ENCODE measurements at regions not wholly inside any gene's neighbourhood (a gene's known extent, or its start where the extent isn't known, plus 50 kb on each side); places are given as distances from the start of the nearest gene placed in this dataset.

- Histone ChIP-seq H3K4me1 (ENCODE audit: insufficient read depth, low read length, poor library complexity, severe bottlenecking) (no peaks in the 10 kb centered on the region), H3K9me2 (replicated peaks; ENCODE audit: low read depth, low read length) (no peaks in the 10 kb centered on the region), H3K9ac (ENCODE audit: low read depth, low read length, poor library complexity, severe bottlenecking) (no peak overlapping the region), H3K27me3 (ENCODE audit: insufficient read depth, low read length, poor library complexity, severe bottlenecking) (no peaks in the 10 kb centered on the region), H3K4me3 (ENCODE audit: low read length, poor library complexity, severe bottlenecking) (no peak overlapping the region), H3F3A (ENCODE audit: low read depth) (no peaks in the 10 kb centered on the region), H3K4me2 (ENCODE audit: low read depth, low read length, poor library complexity, severe bottlenecking) (no peak overlapping the region), H4K20me1 (ENCODE audit: insufficient read depth, low read length, poor library complexity, severe bottlenecking) (no peaks in the 10 kb centered on the region), H3K79me2 (ENCODE audit: insufficient read depth, low read length) (no peaks in the 10 kb centered on the region), H3K36me3 (ENCODE audit: insufficient read depth, low read length) (no peaks in the 10 kb centered on the region), H3K9me3 (ENCODE audit: insufficient read depth, low read depth, low read length) (no peaks in the 10 kb centered on the region), H2AFZ (ENCODE audit: low read length) (peak overlapping the region; percentile 34; the same call in 1 of the 2 replicates)
- no peak for TF ChIP-seq EZH2phosphoT487 (IDR thresholded peaks at IDR 0.05; ENCODE audit: borderline replicate concordance)
- no peak for TF ChIP-seq CTCF (conservative IDR thresholded peaks at IDR 0.05; ENCODE audit: low read length)
Observed at GRCh38 chr21:24278711-24279110, 1328.6 kb downstream of the MRPL39 start.

- H3K9me3 ChIP-seq (ENCODE audit: insufficient read depth, low read depth, low read length) = no peaks in the 10 kb centered on the region
- H3F3A ChIP-seq (ENCODE audit: low read depth) = no peaks in the 10 kb centered on the region
- H3K4me1 ChIP-seq (ENCODE audit: insufficient read depth, low read length, poor library complexity, severe bottlenecking) = peaks cover 13% of the 10 kb centered on the region
- no peaks in the 10 kb centered on the region for H3K27me3 ChIP-seq (ENCODE audit: insufficient read depth, low read length, poor library complexity, severe bottlenecking)
- H3K79me2 ChIP-seq (ENCODE audit: insufficient read depth, low read length) = no peaks in the 10 kb centered on the region
- H3K4me3 ChIP-seq (ENCODE audit: low read length, poor library complexity, severe bottlenecking) = no peak overlapping the region
- 0 out of 2 replicates have a peak overlapping the region, but pooled peaks have one; percentile 10 for H2AFZ ChIP-seq (ENCODE audit: low read length)
- H3K4me2 ChIP-seq (ENCODE audit: low read depth, low read length, poor library complexity, severe bottlenecking) = no peak overlapping the region
- H3K36me3 ChIP-seq (ENCODE audit: insufficient read depth, low read length) = no peaks in the 10 kb centered on the region
- H4K20me1 ChIP-seq (ENCODE audit: insufficient read depth, low read length, poor library complexity, severe bottlenecking) = no peaks in the 10 kb centered on the region
- H3K9ac ChIP-seq (ENCODE audit: low read depth, low read length, poor library complexity, severe bottlenecking) = no peak overlapping the region
- no peaks in the 10 kb centered on the region for H3K9me2 ChIP-seq (replicated peaks; ENCODE audit: low read depth, low read length)
- TF ChIP-seq EZH2phosphoT487 (IDR thresholded peaks at IDR 0.05; ENCODE audit: borderline replicate concordance) = no peak
- TF ChIP-seq CTCF (conservative IDR thresholded peaks at IDR 0.05; ENCODE audit: low read length) = no peak
Observed at GRCh38 chr21:24276204-24276603, 1331.1 kb downstream of the MRPL39 start.

GRCh38 chr21:24275616-24276015 is 1331.7 kb downstream of the MRPL39 start:
- Histone ChIP-seq H3K9me2 (replicated peaks; ENCODE audit: low read depth, low read length) (no peaks in the 10 kb centered on the region), H3K4me2 (ENCODE audit: low read depth, low read length, poor library complexity, severe bottlenecking) (no peak overlapping the region), H2AFZ (ENCODE audit: low read length) (no peak overlapping the region), H3K9me3 (ENCODE audit: insufficient read depth, low read depth, low read length) (no peaks in the 10 kb centered on the region), H3K36me3 (ENCODE audit: insufficient read depth, low read length) (no peaks in the 10 kb centered on the region), H3K9ac (ENCODE audit: low read depth, low read length, poor library complexity, severe bottlenecking) (no peak overlapping the region), H3K27me3 (ENCODE audit: insufficient read depth, low read length, poor library complexity, severe bottlenecking) (no peaks in the 10 kb centered on the region), H3K4me3 (ENCODE audit: low read length, poor library complexity, severe bottlenecking) (no peak overlapping the region), H4K20me1 (ENCODE audit: insufficient read depth, low read length, poor library complexity, severe bottlenecking) (no peaks in the 10 kb centered on the region), H3F3A (ENCODE audit: low read depth) (no peaks in the 10 kb centered on the region), H3K4me1 (ENCODE audit: insufficient read depth, low read length, poor library complexity, severe bottlenecking) (peaks cover 13% of the 10 kb centered on the region), H3K79me2 (ENCODE audit: insufficient read depth, low read length) (no peaks in the 10 kb centered on the region)
- TF ChIP-seq CTCF (conservative IDR thresholded peaks at IDR 0.05; ENCODE audit: low read length) (no peak), EZH2phosphoT487 (IDR thresholded peaks at IDR 0.05; ENCODE audit: borderline replicate concordance) (no peak)

Data from Loucy (cell line).